PC-3 (cell line): ENCODE measurements at regions not wholly inside any gene's neighbourhood (a gene's known extent, or its start where the extent isn't known, plus 50 kb on each side); places are given as distances from the start of the nearest gene placed in this dataset.
A peak's percentile ranks its signal among the peaks of the same experiment; 100 is the strongest.

Experiments used
- ATAC-seq: fragments of 200-7000 bp; cut with Tn5 transposase; 2 replicates; pipeline ENCODE4 v1.9.1; 2020; ENCODE audit warnings: mild to moderate bottlenecking, moderate library complexity
- BruUV-seq: library from RNA; stranded (reverse); fragments of 400-500 nt; replicated peaks from 2 replicates; lab custom pipeline; 2021; lab: Mats Ljungman, UMichigan
- CTCF ChIA-PET: fragments of 300-600 bp; sonication (Branson Sonifier 250); formaldehyde crosslinking; loops from one replicate; lab custom pipeline; 2022; ENCODE audit warnings: antibody characterized with exemption; lab: Charles Lee
- POLR2A ChIA-PET: fragments of 300-600 bp; sonication (Branson Sonifier 250); formaldehyde crosslinking; loops from one replicate; lab custom pipeline; 2022; ENCODE audit warnings: antibody characterized with exemption; ENCODE audit not compliant: unreplicated experiment; lab: Charles Lee
- DNase-seq: peaks from one replicate; pipeline ENCODE4 v3.0.0-alpha.2; 2015
- H2AFZ ChIP-seq: fragments of 300-600 bp; sonication (generic); 2 replicates; pipeline ENCODE4 v1.6.0; 2016; ENCODE audit warnings: antibody characterized with exemption, low read length
- H3F3A ChIP-seq: fragments of 300-600 bp; sonication (generic); one replicate; pipeline ENCODE4 v1.6.0; 2017; ENCODE audit warnings: antibody characterized with exemption, low read length, control low read depth, mild to moderate bottlenecking; ENCODE audit not compliant: unreplicated experiment
- H3K27ac ChIP-seq: fragments of 300-600 bp; sonication (generic); 2 replicates; pipeline ENCODE4 v1.5.1; 2016; ENCODE audit warnings: mild to moderate bottlenecking, low read length
- H3K27me3 ChIP-seq: fragments of 300-600 bp; sonication (generic); 2 replicates; pipeline ENCODE4 v1.6.1; 2016; ENCODE audit warnings: low read length, mixed read lengths
- H3K36me3 ChIP-seq: fragments of 300-600 bp; sonication (generic); 2 replicates; pipeline ENCODE4 v1.6.1; 2016; ENCODE audit warnings: low read depth, mixed run types, low read length, mixed read lengths
- H3K4me1 ChIP-seq: fragments of 300-600 bp; sonication (generic); 2 replicates; pipeline ENCODE4 v1.5.1; 2016; ENCODE audit warnings: low read length; ENCODE audit not compliant: insufficient read depth
- H3K4me2 ChIP-seq: fragments of 300-600 bp; sonication (generic); 2 replicates; pipeline ENCODE4 v1.6.0; 2016; ENCODE audit warnings: low read length
- H3K4me3 ChIP-seq: fragments of 300-600 bp; sonication (generic); 2 replicates; pipeline ENCODE4 v1.5.1; 2016; ENCODE audit warnings: mild to moderate bottlenecking, low read length, mixed read lengths
- H3K79me2 ChIP-seq: fragments of 300-600 bp; sonication (generic); 2 replicates; pipeline ENCODE4 v1.6.1; 2017; ENCODE audit warnings: low read length, mixed read lengths
- H3K9ac ChIP-seq: fragments of 300-600 bp; sonication (generic); 2 replicates; pipeline ENCODE4 v1.6.0; 2016; ENCODE audit warnings: mild to moderate bottlenecking, low read length
- H3K9me2 ChIP-seq: fragments of 300-600 bp; sonication (generic); replicated peaks from 2 replicates; pipeline ENCODE4 v1.6.1; 2016; ENCODE audit warnings: mixed run types, low read length, mixed read lengths
- H3K9me3 ChIP-seq: fragments of 300-600 bp; sonication (generic); 2 replicates; pipeline ENCODE4 v1.6.1; 2016; ENCODE audit warnings: low read length, mixed read lengths
- H4K20me1 ChIP-seq: fragments of 300-600 bp; sonication (generic); 2 replicates; pipeline ENCODE4 v1.6.1; 2016; ENCODE audit warnings: low read length, mixed read lengths
- EZH2 ChIP-seq: fragments of 300-600 bp; sonication (generic); IDR thresholded peaks from one replicate; pipeline ENCODE4 v1.6.1; 2017; ENCODE audit warnings: antibody characterized with exemption, mild to moderate bottlenecking, low read length; ENCODE audit not compliant: unreplicated experiment
- EZH2phosphoT487 ChIP-seq: fragments of 300-600 bp; sonication (generic); IDR thresholded peaks from 2 replicates; pipeline ENCODE4 v1.6.1; 2018; ENCODE audit warnings: mild to moderate bottlenecking, antibody characterized with exemption, low read length, borderline replicate concordance
- intact Hi-C: fragments of 100-400 bp; cut with micrococcal nuclease; formaldehyde crosslinking; loops from 2 replicates; pipeline ENCODE4 v1.9.0; 2023
- TF ChIP-seq, protein P1 (sequence below): fragments of 300-600 bp; sonication (generic); conservative IDR thresholded peaks from 2 replicates; pipeline ENCODE4 v1.5.1; 2017; ENCODE audit warnings: antibody characterized with exemption, low read depth, mild to moderate bottlenecking, low read length

DNA sequence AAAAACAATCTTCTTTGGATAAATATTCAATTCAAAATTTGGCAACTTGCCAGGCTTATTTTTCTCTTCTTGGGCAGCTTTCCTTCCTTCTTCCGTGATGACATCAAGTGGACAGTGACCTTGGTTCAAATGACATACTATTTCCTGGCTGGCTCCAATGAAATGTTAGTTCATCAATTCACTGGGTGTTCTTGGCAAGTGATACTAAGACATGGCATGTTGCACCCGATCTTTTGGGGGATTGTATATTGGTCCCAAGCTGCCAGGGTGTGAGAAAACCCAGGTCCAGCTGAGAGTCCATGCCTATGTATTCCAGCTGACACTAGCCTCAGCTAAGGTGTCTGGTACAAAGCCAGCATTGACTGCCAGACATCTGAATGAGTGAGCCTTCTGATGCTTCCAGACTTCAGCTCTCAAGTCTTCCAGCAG lies 252.9 kb downstream of the MAT2B start:
- Histone ChIP-seq H3K79me2 (no peaks in the 10 kb centered on the region), H2AFZ (no peak overlapping the region), H3K4me1 (no peaks in the 10 kb centered on the region), H3K27me3 (no peaks in the 10 kb centered on the region), H3K9me3 (no peaks in the 10 kb centered on the region), H3K36me3 (no peaks in the 10 kb centered on the region), H3K4me2 (no peak overlapping the region), H3K4me3 (no peak overlapping the region), H3K9me2 (no peaks in the 10 kb centered on the region), H4K20me1 (no peaks in the 10 kb centered on the region), H3K27ac (no peak overlapping the region), H3F3A (no peaks in the 10 kb centered on the region), H3K9ac (no peak overlapping the region)
- no TSS peak for BruUV-seq
- ChIA-PET CTCF (no interaction called here), POLR2A (no interaction called here)
- TF ChIP-seq EZH2phosphoT487, result no peak
- TF ChIP-seq, protein P1, sequence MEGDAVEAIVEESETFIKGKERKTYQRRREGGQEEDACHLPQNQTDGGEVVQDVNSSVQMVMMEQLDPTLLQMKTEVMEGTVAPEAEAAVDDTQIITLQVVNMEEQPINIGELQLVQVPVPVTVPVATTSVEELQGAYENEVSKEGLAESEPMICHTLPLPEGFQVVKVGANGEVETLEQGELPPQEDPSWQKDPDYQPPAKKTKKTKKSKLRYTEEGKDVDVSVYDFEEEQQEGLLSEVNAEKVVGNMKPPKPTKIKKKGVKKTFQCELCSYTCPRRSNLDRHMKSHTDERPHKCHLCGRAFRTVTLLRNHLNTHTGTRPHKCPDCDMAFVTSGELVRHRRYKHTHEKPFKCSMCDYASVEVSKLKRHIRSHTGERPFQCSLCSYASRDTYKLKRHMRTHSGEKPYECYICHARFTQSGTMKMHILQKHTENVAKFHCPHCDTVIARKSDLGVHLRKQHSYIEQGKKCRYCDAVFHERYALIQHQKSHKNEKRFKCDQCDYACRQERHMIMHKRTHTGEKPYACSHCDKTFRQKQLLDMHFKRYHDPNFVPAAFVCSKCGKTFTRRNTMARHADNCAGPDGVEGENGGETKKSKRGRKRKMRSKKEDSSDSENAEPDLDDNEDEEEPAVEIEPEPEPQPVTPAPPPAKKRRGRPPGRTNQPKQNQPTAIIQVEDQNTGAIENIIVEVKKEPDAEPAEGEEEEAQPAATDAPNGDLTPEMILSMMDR, result no peak
- no peak for TF ChIP-seq EZH2
- no peak for ATAC-seq
- intact Hi-C loops, result no loop called here
- DNase-seq, result no peak

GRCh38 chr5:163759000-163759704 lies 253.7 kb downstream of the MAT2B start:
- Histone ChIP-seq H3K27me3 (no peaks in the 10 kb centered on the region), H4K20me1 (no peaks in the 10 kb centered on the region), H3K9me2 (no peaks in the 10 kb centered on the region), H3K4me3 (no peak overlapping the region), H2AFZ (no peak overlapping the region), H3K4me2 (no peak overlapping the region), H3K4me1 (no peaks in the 10 kb centered on the region), H3K9me3 (no peaks in the 10 kb centered on the region), H3K36me3 (no peaks in the 10 kb centered on the region), H3K27ac (no peak overlapping the region), H3K9ac (no peak overlapping the region), H3F3A (no peaks in the 10 kb centered on the region), H3K79me2 (no peaks in the 10 kb centered on the region)
- ChIA-PET POLR2A (no interaction called here), CTCF (no interaction called here)
- no TSS peak for BruUV-seq
- TF ChIP-seq, protein P1, result no peak
- TF ChIP-seq EZH2phosphoT487 (no peak), EZH2 (no peak)
- intact Hi-C loops, result no loop called here
- ATAC-seq, result no peak
- no peak for DNase-seq

GRCh38 chr5:163760498-163760897 lies 255.1 kb downstream of the MAT2B start:
- DNase-seq (peak; percentile 18), ATAC-seq (no peak)
- no peak overlapping the region for H3K9ac ChIP-seq

More at GRCh38 chr5:163760498-163760897, 255.1 kb downstream of the MAT2B start:
- Histone ChIP-seq H3F3A (no peaks in the 10 kb centered on the region), H3K4me2 (no peak overlapping the region), H4K20me1 (no peaks in the 10 kb centered on the region), H3K79me2 (no peaks in the 10 kb centered on the region), H3K4me3 (no peak overlapping the region), H2AFZ (no peak overlapping the region), H3K4me1 (no peaks in the 10 kb centered on the region), H3K27me3 (peaks cover 5% of the 10 kb centered on the region; the same call in 1 of the 2 replicates), H3K9me2 (no peaks in the 10 kb centered on the region), H3K36me3 (no peaks in the 10 kb centered on the region), H3K27ac (no peak overlapping the region), H3K9me3 (no peaks in the 10 kb centered on the region)
- POLR2A ChIA-PET, result no interaction called here
- CTCF ChIA-PET, result no interaction called here
- BruUV-seq, result no TSS peak
- TF ChIP-seq, protein P1, result no peak
- no peak for TF ChIP-seq EZH2
- TF ChIP-seq EZH2phosphoT487, result no peak
- intact Hi-C loops, result no loop called here
